T1000 (cell line): ENCODE measurements at regions not wholly inside any gene's neighbourhood (a gene's known extent, or its start where the extent isn't known, plus 50 kb on each side); places are given as distances from the start of the nearest gene placed in this dataset.
"Not testable (repeated sequence)": the region's sequence is repeated elsewhere in the genome, so short reads cannot be mapped to it uniquely, and the experiment has no call there.

Experiments
- DNase-seq: peaks from one replicate; lab custom pipeline; 2025; ENCODE audit warnings: mixed read lengths; lab: John Stamatoyannopoulos, UW

DNA sequence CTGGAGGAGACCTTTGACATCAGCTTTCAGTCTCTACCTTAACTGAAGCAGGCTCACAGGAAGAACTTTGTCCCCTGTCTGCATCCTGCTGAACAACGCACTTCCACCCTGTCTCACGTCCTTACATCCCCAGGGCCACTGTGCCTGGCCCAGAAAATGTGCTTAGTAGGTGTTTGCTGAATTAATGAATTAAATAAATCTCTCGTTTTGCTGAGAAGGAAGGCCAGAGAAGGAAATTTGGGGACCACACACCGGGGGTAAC lies 54.3 kb upstream of the CREB3L1 start:
- DNase-seq, result no peak

DNA sequence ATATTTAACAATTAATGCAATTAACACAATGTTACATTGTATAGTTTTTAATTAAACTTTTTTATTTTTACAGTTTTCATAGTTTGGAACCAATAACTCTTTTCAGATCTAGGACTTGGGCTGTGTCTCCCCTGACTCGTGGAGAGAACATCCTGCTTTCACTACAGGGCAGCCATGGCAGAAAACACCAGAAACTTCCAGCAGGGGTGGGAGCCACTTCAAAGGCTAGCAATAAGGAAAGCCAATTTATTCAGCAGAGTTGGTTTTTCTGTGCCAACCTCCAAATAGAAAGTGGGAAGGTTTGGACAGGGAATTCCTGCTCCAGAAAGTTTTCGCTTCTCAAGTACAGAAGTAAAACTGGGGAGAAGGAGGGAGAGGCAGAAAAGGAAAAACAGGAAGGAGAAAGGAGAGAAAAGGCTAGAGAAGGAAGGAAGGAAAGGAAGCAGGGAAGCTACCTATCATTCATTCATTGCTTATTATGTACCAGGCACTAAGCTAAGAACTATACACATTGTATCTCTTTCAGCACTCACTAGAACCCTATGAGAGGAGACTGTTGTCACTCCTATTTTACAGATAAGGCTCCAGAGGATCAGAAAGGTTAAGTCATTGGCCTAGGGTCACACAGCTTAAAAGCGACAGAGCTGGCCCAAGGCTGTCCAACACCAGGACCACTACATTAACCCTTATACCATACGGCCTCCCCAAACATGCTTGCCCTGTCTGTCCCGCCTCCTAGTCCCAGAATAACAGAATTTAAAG lies 54.8 kb upstream of the CREB3L1 start:
- no peak for DNase-seq

DNA sequence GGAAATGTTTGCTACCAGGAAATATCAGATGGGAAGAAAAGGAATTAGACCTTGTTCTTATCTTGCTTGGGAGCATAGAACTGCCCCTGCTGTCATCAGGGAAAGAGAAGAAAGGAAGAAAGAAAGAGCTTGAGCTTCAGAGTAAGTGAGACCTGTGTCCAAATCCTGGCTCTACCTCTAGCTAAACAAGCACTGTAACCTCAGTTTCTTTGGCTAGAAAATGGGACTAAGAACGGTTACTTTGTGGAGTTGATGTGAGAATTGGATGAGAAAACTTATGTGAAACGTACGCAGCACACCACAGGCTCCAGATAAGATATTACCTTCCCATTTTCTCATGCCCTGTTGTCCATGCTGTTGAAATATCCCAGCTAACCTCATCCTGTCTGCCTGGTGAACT lies 57.1 kb upstream of the CREB3L1 start:
- DNase-seq, result no peak

DNA sequence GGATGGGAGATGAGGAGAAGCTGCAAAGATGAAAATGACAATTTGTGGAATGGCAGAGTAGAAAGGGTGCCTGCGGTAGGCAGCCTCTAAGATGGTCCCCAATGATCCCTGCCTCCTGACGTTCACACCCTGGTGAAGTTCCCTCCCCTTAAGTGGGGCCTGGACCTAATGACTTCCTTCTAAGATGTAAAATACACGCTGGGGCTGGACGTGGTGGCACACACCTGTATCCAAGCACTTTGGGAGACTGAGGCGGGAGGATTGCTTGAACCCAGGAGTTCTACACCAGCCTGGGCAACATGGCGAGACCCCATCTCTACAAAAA lies 60.7 kb upstream of the CREB3L1 start:
- no peak for DNase-seq

DNA sequence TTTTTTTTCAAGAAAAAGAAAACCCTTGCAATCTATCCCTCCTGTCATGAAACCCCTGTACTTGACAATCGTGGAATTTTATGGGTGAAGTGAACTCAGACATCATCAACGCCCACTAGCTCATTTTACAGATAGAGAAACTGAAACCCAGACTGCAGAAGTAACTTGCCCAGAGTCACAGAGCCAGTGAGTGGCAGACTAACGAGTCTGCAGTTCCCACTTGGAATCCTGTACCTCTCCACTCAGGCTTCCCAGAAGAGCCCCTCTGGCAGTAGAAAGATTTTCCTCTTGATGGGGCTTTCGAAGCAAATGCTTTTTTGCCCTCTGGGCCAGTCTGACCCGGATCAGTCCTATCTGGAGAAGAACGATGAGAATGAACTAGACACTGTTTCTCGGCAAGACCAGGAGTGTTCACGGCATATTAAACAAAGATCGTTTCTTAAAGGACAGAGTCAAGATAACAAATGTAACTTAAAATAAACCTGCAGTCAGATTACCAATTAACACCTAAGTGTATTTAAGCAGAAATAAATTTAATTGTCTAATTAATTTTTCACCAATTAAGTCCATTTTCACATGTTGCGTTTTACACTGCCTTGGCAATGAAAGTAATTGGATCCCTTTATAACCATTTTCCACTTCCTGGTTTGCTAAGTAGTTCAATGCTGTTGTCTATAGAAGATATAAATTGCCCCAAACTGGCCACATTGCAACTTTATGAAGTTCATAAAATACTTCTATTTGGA lies 61.3 kb upstream of the CREB3L1 start:
- DNase-seq, result no peak

DNA sequence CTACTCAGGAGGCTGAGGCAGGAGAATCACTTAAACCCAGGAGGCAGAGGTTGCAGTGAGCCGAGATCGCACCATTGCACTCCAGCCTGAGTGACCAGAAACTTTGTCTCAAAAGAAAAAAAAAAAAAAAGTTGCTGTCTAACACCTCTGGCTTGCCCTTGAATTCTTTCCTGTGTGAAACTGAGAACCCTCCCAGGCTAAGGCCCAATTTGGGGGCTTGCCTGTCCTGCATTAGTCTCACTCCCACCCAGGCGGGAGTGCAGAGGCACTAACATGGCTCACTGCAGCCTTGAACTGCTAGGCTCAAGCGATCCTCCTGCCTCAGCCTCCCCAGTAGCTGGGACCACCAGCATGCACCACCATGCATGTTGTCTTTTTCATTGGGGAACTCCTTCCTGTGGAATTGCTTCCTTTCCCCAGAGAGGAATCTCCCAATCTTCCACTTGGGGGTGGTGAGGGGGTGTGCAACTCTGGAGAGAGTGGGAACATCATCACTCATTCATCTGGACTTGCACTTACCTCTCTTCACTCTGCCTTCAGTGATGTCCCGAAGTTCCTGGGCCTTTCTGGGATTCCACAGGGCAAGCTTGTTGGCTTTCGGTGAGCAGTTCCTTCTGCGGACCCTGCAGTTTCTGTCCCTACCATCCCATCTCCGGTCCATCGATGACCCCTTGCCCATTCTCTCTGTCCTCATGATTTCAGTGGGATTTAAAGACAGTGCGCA lies 62.1 kb upstream of the CREB3L1 start:
- DNase-seq, result no peak

DNA sequence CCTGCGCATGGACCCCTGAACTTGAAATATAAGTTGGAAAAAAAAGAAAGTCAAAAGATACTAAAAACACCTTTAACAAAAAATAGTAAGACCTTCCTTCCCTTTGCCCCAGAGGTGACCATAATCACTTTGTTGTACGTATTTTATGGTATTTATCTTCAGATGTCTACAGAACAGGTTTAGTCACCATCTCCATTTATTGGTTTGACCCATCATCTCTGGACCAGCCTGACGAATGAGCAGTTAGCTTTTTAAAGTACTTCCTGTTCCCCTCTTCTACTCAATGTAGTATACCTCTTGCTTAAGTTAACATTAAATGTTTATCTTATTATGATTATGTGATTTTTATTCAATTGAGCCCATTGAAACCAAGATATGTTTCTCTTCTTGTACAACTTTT lies 64.7 kb upstream of the CREB3L1 start:
- DNase-seq, result no peak

DNA sequence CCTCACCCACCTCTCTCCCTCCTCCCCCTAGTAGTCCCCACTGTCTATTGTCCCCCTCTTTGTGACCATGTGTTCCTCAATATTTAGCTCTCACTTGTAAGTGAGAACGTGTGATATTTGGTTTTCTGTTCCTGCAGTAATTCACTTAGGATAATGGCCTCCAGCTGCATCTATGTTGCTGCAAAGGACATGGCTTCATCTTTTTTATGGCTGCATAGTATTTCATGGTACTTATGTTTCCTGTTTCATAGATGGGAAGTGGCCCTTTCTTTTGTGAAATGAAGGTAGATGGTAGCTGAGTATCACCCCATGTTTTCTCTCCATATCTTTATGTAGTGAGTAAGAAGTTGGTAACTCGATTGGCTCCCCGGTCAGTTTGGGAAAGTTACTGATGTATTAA lies 66.6 kb upstream of the CREB3L1 start:
- DNase-seq, result no peak

DNA sequence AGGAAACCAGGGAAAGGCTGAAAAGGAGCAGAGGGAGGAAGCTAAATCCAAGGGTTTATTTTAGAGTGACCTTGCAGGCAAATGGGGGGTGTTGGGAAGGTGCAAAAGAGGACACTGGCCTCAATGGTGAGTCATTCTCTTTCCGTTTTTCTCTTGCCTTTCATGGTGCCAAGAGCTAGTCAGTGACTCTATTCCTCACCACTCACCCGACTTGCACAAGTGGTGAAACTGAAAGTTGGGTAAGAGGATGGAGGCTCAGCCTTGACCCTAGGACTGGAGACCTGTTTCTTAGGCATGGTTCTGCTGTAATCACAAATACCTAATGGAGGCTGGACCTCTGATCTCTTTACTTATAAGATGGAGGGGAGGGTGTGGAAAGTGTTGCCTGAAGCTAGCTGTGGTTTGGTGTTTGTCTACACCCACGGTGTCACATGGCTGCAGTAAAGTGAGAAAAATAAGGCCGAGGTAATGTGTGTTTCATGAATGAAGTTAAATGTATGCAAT lies 67.3 kb upstream of the CREB3L1 start:
- DNase-seq, result no peak

DNA sequence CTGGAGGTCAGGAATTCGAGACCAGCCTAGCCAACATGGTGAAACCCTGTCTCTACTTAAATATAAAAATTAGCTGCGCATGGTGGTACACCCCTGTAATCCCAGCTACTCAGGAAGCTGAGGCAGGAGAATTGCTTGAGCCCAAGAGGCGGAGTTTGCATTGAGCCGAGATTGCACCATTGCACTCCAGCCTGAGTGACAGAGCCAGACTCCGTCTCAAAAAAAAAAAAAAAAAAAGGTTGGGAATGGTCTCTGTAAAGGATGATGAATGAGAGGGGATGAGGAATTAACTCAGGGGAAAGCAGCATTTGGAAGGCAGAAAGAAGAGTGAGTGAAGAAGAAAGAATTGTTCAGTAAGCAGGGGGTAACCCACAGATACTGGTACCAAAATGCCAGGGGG lies 67.8 kb upstream of the CREB3L1 start:
- not testable (repeated sequence) for DNase-seq

DNA sequence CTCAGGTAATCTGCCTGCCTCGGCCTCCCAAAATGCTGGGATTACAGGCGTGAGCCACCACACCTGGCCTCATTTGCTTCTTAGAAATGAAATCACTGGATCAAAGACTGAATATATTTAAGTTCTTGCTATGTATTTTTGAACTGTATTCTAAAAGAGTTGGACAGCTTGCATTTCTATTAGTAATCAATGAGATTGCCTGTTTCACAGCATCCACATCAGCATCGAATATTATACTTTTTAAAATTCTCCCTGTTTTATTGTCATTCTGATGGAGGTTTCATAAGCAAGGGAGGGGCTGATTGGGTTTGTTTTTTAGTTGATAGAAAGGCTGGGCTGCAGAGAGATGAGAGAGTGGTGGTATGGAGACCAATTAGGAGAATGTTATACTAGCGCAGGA lies 68.7 kb upstream of the CREB3L1 start:
- DNase-seq, result no peak

DNA sequence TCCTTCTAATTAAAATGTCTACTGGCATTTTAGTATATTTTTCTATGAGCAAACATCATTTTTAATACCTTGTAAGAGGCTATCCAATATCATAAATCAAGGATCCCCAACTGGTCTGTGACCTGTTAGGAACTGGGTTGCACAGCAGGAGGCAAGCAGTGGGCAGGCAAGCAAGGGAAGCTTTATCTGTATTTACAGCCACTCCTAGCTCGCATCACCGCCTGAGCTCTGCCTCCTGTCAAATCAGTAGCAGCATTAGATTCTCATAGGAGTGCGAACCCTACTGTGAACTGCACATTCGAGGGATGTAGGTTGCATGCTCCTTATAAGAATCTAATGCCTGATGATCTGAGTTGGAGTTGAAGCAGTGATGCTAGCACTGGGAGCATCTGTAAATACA lies 70.2 kb upstream of the CREB3L1 start:
- DNase-seq, result no peak

DNA sequence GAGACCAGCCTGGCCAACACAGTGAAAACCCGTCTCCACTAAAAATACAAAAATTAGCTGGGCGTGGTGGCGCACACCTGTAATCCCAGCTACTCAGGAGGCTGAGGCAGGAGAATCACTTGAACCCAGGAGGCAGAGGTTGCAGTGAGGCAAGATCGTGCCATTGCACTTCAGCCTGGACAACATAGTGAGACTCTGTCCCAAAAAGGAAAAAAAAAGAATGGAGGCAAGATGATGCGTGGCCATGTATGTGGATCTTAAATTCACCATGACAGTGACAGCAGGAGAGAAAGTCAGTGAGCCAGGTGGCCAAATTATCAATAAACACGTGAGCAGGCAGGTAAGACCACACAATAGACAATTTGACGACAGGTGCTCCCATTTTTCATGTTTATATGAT lies 73.0 kb upstream of the CREB3L1 start:
- DNase-seq, result not testable (repeated sequence)

DNA sequence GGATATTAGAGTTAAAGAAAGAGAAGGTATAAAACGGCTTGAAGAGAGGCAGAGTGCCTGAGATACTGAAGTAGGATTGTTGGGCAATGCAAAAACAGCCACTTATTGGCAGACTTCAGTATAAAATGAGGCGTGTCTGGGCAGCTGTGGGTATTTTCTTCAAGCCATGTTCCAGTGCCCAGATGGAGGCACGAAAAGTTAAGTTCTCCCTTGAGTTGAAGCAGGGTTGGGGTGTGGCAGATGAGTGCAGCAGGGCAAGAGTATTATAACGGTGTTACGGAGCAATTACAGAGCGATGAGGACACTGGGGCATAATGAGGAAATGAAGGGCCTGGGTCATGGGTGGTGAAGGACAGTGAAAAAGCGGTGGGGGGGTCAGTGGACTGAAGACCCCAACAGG lies 73.7 kb upstream of the CREB3L1 start:
- DNase-seq, result no peak

DNA sequence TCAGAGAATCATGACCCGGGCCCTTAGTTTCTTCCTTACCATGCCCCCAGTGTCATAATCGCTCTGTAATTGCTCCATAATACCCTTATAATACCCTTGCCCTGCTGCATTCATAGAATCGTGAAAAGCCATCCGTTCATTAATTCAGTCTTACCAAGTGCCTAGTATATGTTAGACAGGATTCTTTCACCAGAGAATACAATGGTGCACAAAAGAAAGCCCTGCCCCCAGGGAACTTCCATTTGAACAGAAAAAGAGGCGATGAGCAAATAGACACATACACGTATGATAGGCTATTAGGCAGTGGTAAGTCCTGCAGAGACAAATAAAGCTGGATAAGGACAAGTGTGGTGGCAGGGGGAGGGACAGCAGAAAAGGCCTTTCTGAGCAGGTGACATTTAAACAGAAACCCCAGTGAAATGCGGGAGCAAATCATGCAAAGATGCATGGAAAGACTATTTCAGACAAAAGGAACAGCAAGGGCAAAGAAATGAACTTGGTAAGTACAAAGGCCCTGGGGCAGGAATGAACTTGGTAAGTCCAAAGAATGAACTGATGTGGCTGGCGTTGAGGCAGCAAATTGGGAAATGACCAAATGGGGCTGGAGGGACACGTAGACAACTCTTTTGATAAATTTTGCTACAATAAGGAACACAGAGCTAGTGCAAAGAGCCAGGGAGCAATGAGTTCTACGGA lies 74.6 kb upstream of the CREB3L1 start:
- no peak for DNase-seq

DNA sequence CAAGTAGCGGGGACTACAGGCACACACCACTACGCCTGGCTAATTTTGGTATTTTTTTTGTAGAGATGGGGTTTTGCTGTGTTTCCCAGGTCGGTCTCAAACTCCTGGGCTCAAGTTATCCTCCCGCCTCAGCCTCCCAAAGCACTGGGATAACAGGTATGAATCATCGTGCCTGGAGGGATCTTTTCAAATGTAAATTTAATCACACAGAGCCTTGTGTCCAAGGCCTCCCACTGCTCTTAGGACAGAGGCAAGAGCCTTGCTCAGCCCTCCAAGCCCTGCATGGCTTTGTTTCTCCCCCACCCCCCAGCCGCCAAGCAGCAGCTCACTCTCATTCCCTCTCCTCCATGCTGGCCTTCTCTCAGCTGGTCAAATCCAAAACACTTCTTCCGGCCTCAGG lies 75.3 kb upstream of the CREB3L1 start:
- DNase-seq, result no peak

DNA sequence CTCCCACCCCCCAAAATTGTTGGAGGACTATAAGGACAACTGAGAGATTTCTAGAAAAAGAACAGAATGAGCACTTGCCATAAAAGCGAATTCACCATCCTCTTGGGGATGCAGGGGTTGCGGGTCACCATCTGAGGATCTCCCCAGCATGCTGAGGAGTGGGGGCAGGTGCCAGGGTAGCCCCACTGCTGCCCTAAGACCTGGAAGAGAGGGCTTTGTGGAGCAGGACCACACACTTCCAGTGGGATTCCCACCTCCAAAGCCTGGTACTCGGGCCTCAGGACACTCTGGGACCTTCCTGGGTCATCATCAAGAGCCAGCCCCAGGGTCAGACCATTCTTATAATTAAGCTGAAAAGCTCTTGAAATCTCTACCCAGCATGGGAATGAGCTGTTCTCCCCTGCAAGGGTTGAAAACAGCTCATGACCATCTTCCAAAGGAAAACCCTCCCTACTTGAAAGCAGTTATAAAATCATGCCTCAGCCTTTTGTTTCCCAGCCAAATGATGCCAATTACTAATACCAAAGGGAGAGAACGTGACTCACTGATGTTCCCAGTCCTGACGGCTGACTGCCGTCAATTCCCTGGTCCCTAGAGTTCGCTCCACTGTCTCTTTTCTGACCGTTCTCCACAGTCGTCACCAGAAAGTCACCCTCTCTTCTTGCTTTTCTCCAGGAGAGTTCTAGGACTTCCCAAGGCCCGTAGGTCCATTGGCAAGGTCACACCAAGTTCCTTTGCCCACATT lies 76.8 kb upstream of the CREB3L1 start:
- peak; percentile 32 for DNase-seq

DNA sequence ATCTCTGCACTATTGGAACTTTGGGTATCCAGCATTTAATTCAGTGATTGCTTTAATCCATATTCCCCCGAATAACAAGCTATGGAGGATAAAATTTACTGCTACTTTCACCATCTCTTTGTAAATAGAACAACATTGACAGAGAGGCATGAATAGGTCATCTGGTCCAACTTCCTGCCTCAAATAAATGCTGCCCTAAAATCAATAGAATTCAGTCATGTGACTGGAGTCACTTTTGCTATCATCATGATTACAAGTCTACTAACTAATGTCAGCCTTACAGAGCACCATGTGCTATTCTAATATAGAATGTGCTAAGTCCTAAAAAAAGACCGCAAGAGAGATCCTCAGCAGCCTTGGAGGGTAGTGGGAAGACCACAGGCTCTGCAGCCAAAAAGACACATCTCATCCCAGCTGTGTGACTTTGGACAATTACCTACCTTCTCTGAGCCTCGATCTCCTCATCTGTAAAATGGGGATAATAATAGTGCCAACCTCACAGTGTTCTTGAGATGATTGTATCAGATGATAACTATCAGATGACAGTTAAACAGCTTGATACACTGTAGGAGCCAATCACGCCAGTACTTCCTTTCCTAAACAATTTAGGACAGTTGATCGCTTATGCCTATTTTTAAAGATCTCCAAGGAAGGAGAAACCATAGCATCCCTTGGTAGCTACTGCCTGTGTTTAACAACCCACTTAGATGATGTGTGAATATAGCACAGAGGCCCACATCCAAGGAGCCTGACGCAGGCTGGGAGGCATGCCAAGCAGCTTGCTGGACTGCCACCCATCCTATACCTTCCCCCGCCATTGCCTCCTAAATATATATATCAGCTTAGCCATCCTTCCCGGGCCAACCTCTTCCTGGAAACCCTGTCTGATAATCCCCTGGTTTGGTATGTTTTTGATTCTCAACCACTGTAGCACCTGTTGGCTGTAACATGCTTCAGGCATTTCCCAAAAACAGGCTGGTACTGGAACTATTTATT lies 77.3 kb upstream of the PHF21A start:
- no peak for DNase-seq

DNA sequence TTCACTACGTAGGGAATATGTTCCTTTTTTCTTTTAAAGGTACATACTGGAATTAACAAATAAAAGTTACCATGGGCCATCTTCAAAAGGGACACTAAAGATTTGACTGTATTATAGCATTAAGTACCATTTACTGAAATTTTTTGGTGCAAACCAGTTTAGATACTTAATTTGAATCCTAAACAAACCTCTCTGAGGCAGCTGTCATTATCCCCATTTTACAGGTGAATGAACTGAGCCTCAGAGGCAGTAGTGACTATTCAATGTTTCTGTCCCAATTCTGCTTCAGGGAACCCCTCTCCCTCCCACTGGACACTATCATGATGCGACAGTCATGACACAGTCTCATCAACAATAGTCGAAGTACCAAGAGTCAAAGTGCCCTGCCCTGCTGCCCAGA lies 76.2 kb upstream of the PHF21A start:
- DNase-seq, result no peak

DNA sequence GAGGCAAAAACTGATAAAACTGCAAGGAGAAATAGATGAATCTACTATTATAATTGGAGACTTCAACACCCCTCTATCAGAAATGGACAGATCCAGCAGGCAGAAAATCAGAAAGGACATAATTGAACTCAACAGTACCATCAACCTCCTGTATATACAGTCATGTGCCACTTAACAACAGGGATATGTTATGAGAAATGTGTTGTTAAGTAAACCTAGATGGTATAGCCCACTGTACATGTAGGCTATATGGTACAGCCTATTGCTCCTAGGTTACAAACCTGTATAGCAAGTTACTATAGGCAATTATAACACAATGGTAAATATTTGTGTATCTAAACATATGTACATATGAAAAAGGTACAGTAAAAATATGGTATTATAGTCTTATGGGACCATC lies 66.8 kb upstream of the PHF21A start:
- no peak for DNase-seq

DNA sequence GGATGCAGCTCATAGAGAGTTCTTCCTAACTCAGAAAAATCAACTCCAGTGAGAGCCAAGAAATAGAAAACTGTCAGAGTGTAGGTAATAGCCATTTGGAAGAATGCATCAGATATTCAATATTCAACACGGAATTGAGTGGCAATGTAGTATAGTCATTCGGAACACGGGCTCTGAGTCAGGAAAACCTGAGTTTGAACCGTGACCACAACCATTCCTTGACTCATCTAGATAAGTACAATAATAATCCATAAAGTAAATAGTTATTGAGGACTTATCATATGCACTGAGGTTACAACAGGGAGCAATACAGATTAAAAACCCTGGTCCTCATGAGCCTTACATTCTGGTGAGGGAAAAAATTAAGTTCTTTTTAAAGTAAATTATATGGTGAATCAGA lies 62.6 kb upstream of the PHF21A start:
- DNase-seq, result no peak
